GM23338 (cell line): ENCODE measurements at regions not wholly inside any gene's neighbourhood (a gene's known extent, or its start where the extent isn't known, plus 50 kb on each side); places are given as distances from the start of the nearest gene placed in this dataset.

Experiments used
- ATAC-seq: fragments of 200-7000 bp; cut with Tn5 transposase; 3 replicates; pipeline ENCODE4 v1.9.1; 2020
- DNase-seq: peaks from one replicate; pipeline ENCODE4 v3.0.0-alpha.2; 2015; ENCODE audit warnings: low spot score
- H2AFZ ChIP-seq: fragments of 200-600 bp; sonication (generic); 2 replicates; pipeline ENCODE4 v1.8.0; 2016; ENCODE audit warnings: antibody characterized with exemption, mild to moderate bottlenecking, moderate library complexity
- H3F3A ChIP-seq: fragments of 200-600 bp; sonication (generic); replicated peaks from 2 replicates; pipeline ENCODE4 v1.8.0; 2017; ENCODE audit warnings: antibody characterized with exemption, mixed run types, low read depth
- H3K27ac ChIP-seq: fragments of 200-600 bp; sonication (generic); 2 replicates; pipeline ENCODE4 v1.6.1; 2016; ENCODE audit warnings: low read depth
- H3K27me3 ChIP-seq: fragments of 200-600 bp; sonication (generic); 2 replicates; pipeline ENCODE4 v1.8.0; 2016; ENCODE audit warnings: mild to moderate bottlenecking, mixed run types, moderate library complexity; ENCODE audit not compliant: insufficient read depth
- H3K36me3 ChIP-seq: fragments of 200-600 bp; sonication (generic); 2 replicates; pipeline ENCODE4 v1.8.0; 2016; ENCODE audit warnings: mild to moderate bottlenecking; ENCODE audit not compliant: insufficient read depth
- H3K4me1 ChIP-seq: fragments of 200-600 bp; sonication (generic); 2 replicates; pipeline ENCODE4 v1.8.0; 2016; ENCODE audit warnings: mild to moderate bottlenecking, moderate library complexity; ENCODE audit not compliant: insufficient read depth
- H3K4me2 ChIP-seq: fragments of 200-600 bp; sonication (generic); 2 replicates; pipeline ENCODE4 v1.7.1; 2017; ENCODE audit warnings: mixed run types
- H3K4me3 ChIP-seq: fragments of 200-600 bp; sonication (generic); 2 replicates; pipeline ENCODE4 v1.6.1; 2016; ENCODE audit warnings: mixed run types
- H3K79me2 ChIP-seq: fragments of 200-600 bp; sonication (generic); replicated peaks from 2 replicates; pipeline ENCODE4 v1.8.0; 2017; ENCODE audit warnings: mild to moderate bottlenecking; ENCODE audit not compliant: insufficient read depth
- H3K9me2 ChIP-seq: fragments of 200-600 bp; sonication (generic); 2 replicates; pipeline ENCODE4 v1.8.0; 2017; ENCODE audit not compliant: insufficient read depth
- H4K20me1 ChIP-seq: fragments of 200-600 bp; sonication (generic); replicated peaks from 2 replicates; pipeline ENCODE4 v1.8.0; 2017; ENCODE audit warnings: mild to moderate bottlenecking; ENCODE audit not compliant: insufficient read depth
- H3K27ac Mint-ChIP-seq: 2 replicates; pipeline ENCODE4 v1.8.0; 2020; ENCODE audit warnings: inconsistent platforms, mild to moderate bottlenecking, moderate library complexity, mixed read lengths
- H3K27me3 Mint-ChIP-seq: 3 replicates; pipeline ENCODE4 v1.8.0; 2022; ENCODE audit warnings: low read depth, mild to moderate bottlenecking, moderate library complexity, mixed read lengths, inconsistent platforms; ENCODE audit not compliant: insufficient read depth, poor library complexity
- H3K36me3 Mint-ChIP-seq: 3 replicates; pipeline ENCODE4 v1.8.0; 2021; ENCODE audit warnings: low read depth, mild to moderate bottlenecking, inconsistent platforms, moderate library complexity, mixed read lengths
- H3K4me1 Mint-ChIP-seq: 3 replicates; pipeline ENCODE4 v1.8.0; 2020; ENCODE audit warnings: mild to moderate bottlenecking, inconsistent platforms, mixed read lengths
- H3K4me3 Mint-ChIP-seq: 3 replicates; pipeline ENCODE4 v1.8.0; 2021; ENCODE audit warnings: moderate library complexity, mild to moderate bottlenecking, inconsistent platforms, mixed read lengths
- H3K9me3 Mint-ChIP-seq: 3 replicates; pipeline ENCODE4 v1.8.0; 2020; ENCODE audit warnings: moderate library complexity, mild to moderate bottlenecking, inconsistent platforms, mixed read lengths
- CREB1 ChIP-seq: fragments of 250-450 bp; sonication (Bioruptor Pico); IDR thresholded peaks from 2 replicates; pipeline ENCODE4 v1.5.0; 2020; ENCODE audit warnings: low read depth, mild to moderate bottlenecking, moderate library complexity
- ETS1 ChIP-seq: IDR thresholded peaks from 2 replicates; pipeline ENCODE4 v1.6.1; 2016; ENCODE audit warnings: antibody characterized with exemption
- EZH2 ChIP-seq: fragments of 200-600 bp; sonication (generic); IDR thresholded peaks from one replicate; pipeline ENCODE4 v1.8.0; 2017; ENCODE audit warnings: antibody characterized with exemption, mild to moderate bottlenecking, low read depth; ENCODE audit not compliant: unreplicated experiment
- EZH2phosphoT487 ChIP-seq: fragments of 200-600 bp; sonication (generic); IDR thresholded peaks from one replicate; pipeline ENCODE4 v1.8.1; 2018; ENCODE audit warnings: antibody characterized with exemption; ENCODE audit not compliant: unreplicated experiment
- JUNB ChIP-seq: IDR thresholded peaks from one replicate; pipeline ENCODE4 v1.6.1; 2016; ENCODE audit warnings: antibody characterized with exemption; ENCODE audit not compliant: unreplicated experiment
- NANOG ChIP-seq: IDR thresholded peaks from 2 replicates; pipeline ENCODE4 v1.6.1; 2016; ENCODE audit warnings: antibody characterized with exemption, borderline replicate concordance
- REST ChIP-seq: IDR thresholded peaks from one replicate; pipeline ENCODE4 v1.6.1; 2018; ENCODE audit warnings: antibody characterized with exemption; ENCODE audit not compliant: unreplicated experiment
- STAT1 ChIP-seq: IDR thresholded peaks from one replicate; pipeline ENCODE4 v1.6.1; 2016; ENCODE audit warnings: antibody characterized with exemption; ENCODE audit not compliant: unreplicated experiment
- ZNF114 ChIP-seq: fragments of 250-450 bp; sonication (Bioruptor Pico); IDR thresholded peaks from 2 replicates; pipeline ENCODE4 v1.5.0; 2020; ENCODE audit warnings: mild to moderate bottlenecking, moderate library complexity
- ZNF462 ChIP-seq: fragments of 250-450 bp; sonication (Bioruptor Pico); IDR thresholded peaks from 2 replicates; pipeline ENCODE4 v1.5.0; 2020; ENCODE audit warnings: mild to moderate bottlenecking, moderate library complexity

GRCh38 chr10:43921881-43922280 lies 273.2 kb upstream of the ZNF32 start (continued):
- TF ChIP-seq ZNF462 (CRISPR knock-in tag) (no peak), ZNF114 (CRISPR knock-in tag) (no peak), EZH2 (no peak), NANOG (no peak), ETS1 (no peak), STAT1 (no peak), JUNB (no peak)

GRCh38 chr10:43921478-43921877 lies 272.8 kb upstream of the ZNF32 start:
- H3K27ac ChIP-seq: no peak overlapping the region
- H3K27me3 ChIP-seq: no peaks in the 10 kb centered on the region
- no peaks in the 10 kb centered on the region for H3K4me1 Mint-ChIP-seq
- H3K27me3 Mint-ChIP-seq: peaks cover 23% of the 10 kb centered on the region
- H4K20me1 ChIP-seq: no peaks in the 10 kb centered on the region
- ATAC-seq (no peak), DNase-seq (no peak)
- peaks cover 14% of the 10 kb centered on the region for H3K36me3 Mint-ChIP-seq
- H3K27ac Mint-ChIP-seq: no peak overlapping the region
- peaks cover 5% of the 10 kb centered on the region; the same call in 1 of the 2 replicates for H3K36me3 ChIP-seq
- H3K4me2 ChIP-seq: no peak overlapping the region
- H3K4me1 ChIP-seq: no peaks in the 10 kb centered on the region
- no peak overlapping the region for H3K4me3 Mint-ChIP-seq
- 0 out of 2 replicates have a peak, but pooled peaks cover 11% of the 10 kb centered on the region for H3K9me2 ChIP-seq
- H3K9me3 Mint-ChIP-seq: peaks cover 41% of the 10 kb centered on the region
- no peak overlapping the region for H3K4me3 ChIP-seq
- TF ChIP-seq REST: no peak
- no peak for TF ChIP-seq EZH2phosphoT487
- TF ChIP-seq ETS1: no peak
- no peak for TF ChIP-seq NANOG
- no peak for TF ChIP-seq CREB1
- H3K79me2 ChIP-seq: no peaks in the 10 kb centered on the region
- no peaks in the 10 kb centered on the region for H3F3A ChIP-seq
- no peak overlapping the region for H2AFZ ChIP-seq
